ENCODE measurements at regions not wholly inside any gene's neighbourhood (a gene's known extent, or its start where the extent isn't known, plus 50 kb on each side); places are given as distances from the start of the nearest gene placed in this dataset.

DNA sequence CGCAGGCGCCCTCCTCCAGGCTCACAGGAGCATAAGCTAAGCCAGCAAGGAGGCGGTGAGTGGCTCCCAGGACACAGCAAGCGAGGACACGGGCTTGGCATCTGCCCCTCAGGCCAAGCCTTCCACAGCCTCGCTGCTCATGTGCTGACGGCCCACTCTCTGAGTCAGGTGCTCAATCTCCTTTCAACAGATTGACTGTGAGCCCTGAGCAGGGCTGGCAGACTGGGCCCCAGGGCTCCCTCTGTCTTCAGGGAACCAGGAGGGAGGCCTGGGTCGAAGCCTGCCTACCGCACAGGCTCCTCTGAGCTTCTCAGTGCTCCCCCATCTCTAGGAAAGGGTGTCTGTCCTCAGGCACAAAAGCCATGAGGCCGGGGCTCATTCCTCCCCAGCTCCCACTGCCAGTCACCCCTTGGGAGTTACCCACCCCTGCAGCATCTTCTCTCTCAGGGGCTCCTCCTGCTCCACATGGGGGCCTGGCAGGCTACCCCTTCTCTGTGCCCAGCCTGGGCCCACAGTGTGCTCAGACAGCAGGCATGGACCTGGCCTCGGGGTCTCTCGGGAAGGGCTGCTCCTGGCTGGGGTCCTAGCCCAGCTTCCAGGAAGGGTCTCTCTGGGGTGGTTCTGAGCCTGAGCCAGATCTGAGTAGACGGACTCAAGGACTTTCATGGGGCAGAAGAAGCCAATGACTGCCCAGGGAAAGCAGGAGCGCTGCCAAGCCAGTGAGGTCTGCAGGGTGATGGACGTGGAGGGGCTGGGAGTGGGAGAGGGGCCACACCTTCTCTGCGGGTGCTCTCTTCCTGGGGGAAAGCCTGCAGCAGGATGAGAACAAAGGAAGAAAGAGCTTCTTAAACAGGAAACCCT is 138.0 kb upstream of the GPC1 start:
- Histone ChIP-seq H3K4me1 (ENCODE audit: insufficient read depth) (no peaks in the 10 kb centered on the region), H3K4me3 (no peak overlapping the region), H3K27ac (no peak overlapping the region), H4K20me1 (ENCODE audit: insufficient read depth, poor library complexity, severe bottlenecking) (no peaks in the 10 kb centered on the region), H3K9me3 (ENCODE audit: low read depth) (no peaks in the 10 kb centered on the region), H3K36me3 (replicated peaks; ENCODE audit: insufficient read depth, low read depth) (no peaks in the 10 kb centered on the region), H3K9me2 (replicated peaks; ENCODE audit: insufficient read depth) (no peaks in the 10 kb centered on the region), H3K4me2 (no peak overlapping the region), H2AFZ (no peak overlapping the region), H3K79me2 (no peaks in the 10 kb centered on the region), H3K27me3 (no peaks in the 10 kb centered on the region)
- 83% methylated on average over 16 of the region's 16 CpGs for WGBS (ENCODE audit: low lambda C conversion rate, missing lambda C conversion rate)
- no peak for DNase-seq (ENCODE audit: low spot score)
- TF ChIP-seq EZH2phosphoT487 (IDR thresholded peaks at IDR 0.05; ENCODE audit: low read depth, severe bottlenecking, unreplicated experiment): no peak
- TF ChIP-seq EZH2 (IDR thresholded peaks at IDR 0.05; ENCODE audit: borderline replicate concordance): no peak
- TF ChIP-seq, protein P1, sequence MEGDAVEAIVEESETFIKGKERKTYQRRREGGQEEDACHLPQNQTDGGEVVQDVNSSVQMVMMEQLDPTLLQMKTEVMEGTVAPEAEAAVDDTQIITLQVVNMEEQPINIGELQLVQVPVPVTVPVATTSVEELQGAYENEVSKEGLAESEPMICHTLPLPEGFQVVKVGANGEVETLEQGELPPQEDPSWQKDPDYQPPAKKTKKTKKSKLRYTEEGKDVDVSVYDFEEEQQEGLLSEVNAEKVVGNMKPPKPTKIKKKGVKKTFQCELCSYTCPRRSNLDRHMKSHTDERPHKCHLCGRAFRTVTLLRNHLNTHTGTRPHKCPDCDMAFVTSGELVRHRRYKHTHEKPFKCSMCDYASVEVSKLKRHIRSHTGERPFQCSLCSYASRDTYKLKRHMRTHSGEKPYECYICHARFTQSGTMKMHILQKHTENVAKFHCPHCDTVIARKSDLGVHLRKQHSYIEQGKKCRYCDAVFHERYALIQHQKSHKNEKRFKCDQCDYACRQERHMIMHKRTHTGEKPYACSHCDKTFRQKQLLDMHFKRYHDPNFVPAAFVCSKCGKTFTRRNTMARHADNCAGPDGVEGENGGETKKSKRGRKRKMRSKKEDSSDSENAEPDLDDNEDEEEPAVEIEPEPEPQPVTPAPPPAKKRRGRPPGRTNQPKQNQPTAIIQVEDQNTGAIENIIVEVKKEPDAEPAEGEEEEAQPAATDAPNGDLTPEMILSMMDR (IDR thresholded peaks at IDR 0.05; ENCODE audit: poor library complexity): no peak

DNA sequence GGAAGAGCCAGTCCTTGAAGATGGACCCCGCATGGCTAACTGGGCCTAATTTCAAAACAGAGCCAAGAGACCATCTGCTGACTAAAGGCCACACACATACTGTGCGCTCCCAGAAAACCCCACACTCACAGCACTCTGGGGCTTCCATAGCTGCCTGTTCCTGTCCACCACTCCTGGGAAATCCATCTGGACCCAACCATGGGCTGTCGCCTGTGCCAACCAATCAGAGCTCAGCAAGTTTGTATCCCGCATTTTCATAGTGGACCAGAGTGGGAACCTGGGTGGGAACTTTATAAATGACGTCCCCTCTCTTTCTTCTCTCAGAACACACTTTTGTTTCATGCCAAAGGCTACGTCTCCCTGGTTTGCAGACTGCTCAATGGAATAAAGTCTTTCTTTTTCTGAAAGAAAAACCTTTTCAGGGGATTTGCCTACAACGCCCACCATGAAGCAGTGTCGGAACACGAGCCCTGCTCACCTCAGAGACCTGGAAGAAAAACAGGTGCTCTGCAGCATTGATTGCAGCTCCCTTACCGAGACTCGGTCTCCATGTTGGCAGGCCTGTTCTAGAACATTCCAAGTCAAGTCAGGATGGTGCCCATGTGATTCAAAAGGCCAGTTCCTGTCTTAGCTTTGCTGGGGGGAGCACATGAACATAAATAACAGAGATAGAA is 137.2 kb upstream of the GPC1 start:
- DNase-seq (ENCODE audit: low spot score): no peak

DNA sequence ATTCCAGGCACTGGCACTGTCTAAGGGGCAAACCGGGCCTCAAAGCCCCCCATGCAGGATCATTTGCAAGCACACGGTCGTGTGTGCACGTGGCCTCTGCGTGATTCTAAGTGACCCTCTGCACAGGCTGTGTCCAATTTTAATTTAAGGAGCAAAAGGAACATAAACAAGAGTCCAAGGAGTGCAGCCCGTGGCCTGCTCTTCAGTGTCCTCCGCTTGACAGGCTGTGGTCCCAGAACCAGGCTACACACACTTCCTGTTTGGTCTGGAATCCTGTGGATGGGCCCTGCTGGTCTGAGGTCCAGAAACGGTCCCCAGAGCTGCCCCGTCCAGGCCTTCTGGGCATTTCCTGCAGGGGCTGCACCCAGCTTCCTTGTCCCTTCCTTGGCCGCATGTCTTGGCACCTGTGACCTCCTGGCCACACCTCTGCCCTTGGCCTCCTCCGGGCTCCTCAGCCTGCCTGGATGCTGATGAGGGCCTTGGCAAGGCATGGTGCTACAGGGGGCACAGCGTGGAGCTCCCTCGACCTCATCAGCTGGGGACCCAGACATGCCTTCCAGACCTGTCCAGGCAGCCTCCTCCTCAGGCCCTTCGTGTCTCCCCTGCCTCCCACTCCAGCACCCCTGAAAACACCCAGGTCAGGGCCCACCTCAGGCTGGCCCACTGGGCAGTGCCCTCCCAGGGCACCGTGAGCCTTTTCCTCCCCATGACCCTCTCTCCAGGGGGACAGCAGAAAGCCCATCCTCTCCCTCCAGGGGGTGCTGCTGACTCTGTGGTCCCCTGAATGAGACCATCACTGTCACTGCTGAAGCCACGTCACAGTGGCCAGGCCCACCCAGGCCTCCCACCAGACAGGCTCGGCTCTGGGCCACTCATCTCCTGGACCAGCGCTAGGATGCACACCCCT is 136.4 kb upstream of the GPC1 start:
- Histone ChIP-seq H2AFZ (no peak overlapping the region), H3K27ac (no peak overlapping the region), H3K9me3 (ENCODE audit: low read depth) (no peaks in the 10 kb centered on the region), H3K27me3 (no peaks in the 10 kb centered on the region), H4K20me1 (ENCODE audit: insufficient read depth, poor library complexity, severe bottlenecking) (no peaks in the 10 kb centered on the region), H3K36me3 (replicated peaks; ENCODE audit: insufficient read depth, low read depth) (no peaks in the 10 kb centered on the region), H3K4me1 (ENCODE audit: insufficient read depth) (no peaks in the 10 kb centered on the region), H3K4me3 (no peak overlapping the region), H3K9me2 (replicated peaks; ENCODE audit: insufficient read depth) (no peaks in the 10 kb centered on the region), H3K79me2 (no peaks in the 10 kb centered on the region), H3K4me2 (no peak overlapping the region)
- WGBS (ENCODE audit: low lambda C conversion rate, missing lambda C conversion rate): 93% methylated on average over 18 of the region's 18 CpGs
- TF ChIP-seq, protein P1 (IDR thresholded peaks at IDR 0.05; ENCODE audit: poor library complexity): no peak
- TF ChIP-seq EZH2phosphoT487 (IDR thresholded peaks at IDR 0.05; ENCODE audit: low read depth, severe bottlenecking, unreplicated experiment) (no peak), EZH2 (IDR thresholded peaks at IDR 0.05; ENCODE audit: borderline replicate concordance) (no peak)
- no peak for DNase-seq (ENCODE audit: low spot score)

More for the DNA sequence above, 137.2 kb upstream of the GPC1 start:
- no peak overlapping the region for H3K4me3 ChIP-seq
- H3K79me2 ChIP-seq: no peaks in the 10 kb centered on the region
- H2AFZ ChIP-seq: no peak overlapping the region
- no peaks in the 10 kb centered on the region for H3K9me2 ChIP-seq (replicated peaks; ENCODE audit: insufficient read depth)
- H3K4me1 ChIP-seq (ENCODE audit: insufficient read depth): no peaks in the 10 kb centered on the region
- H3K4me2 ChIP-seq: no peak overlapping the region
- H3K27me3 ChIP-seq: no peaks in the 10 kb centered on the region
- H3K27ac ChIP-seq: no peak overlapping the region
- H4K20me1 ChIP-seq (ENCODE audit: insufficient read depth, poor library complexity, severe bottlenecking): no peaks in the 10 kb centered on the region
- H3K36me3 ChIP-seq (replicated peaks; ENCODE audit: insufficient read depth, low read depth): no peaks in the 10 kb centered on the region
- 91% methylated on average over 11 of the region's 11 CpGs for WGBS (ENCODE audit: low lambda C conversion rate, missing lambda C conversion rate)
- TF ChIP-seq, protein P1 (IDR thresholded peaks at IDR 0.05; ENCODE audit: poor library complexity): no peak
- no peak for TF ChIP-seq EZH2phosphoT487 (IDR thresholded peaks at IDR 0.05; ENCODE audit: low read depth, severe bottlenecking, unreplicated experiment)
- TF ChIP-seq EZH2 (IDR thresholded peaks at IDR 0.05; ENCODE audit: borderline replicate concordance): no peak
- no peaks in the 10 kb centered on the region for H3K9me3 ChIP-seq (ENCODE audit: low read depth)
